WTC11 (cell line): ENCODE measurements at regions not wholly inside any gene's neighbourhood (a gene's known extent, or its start where the extent isn't known, plus 50 kb on each side); places are given as distances from the start of the nearest gene placed in this dataset.

Experiments
- FOXK1 ChIP-seq: sonication (generic); formaldehyde crosslinking; IDR thresholded peaks from 2 replicates; pipeline ENCODE4 v1.8.0; 2022; ENCODE audit warnings: mild to moderate bottlenecking, moderate library complexity, missing genetic modification reagents
- GABPB1 ChIP-seq: sonication (generic); formaldehyde crosslinking; IDR thresholded peaks from 2 replicates; pipeline ENCODE4 v1.8.1; 2023; ENCODE audit warnings: mild to moderate bottlenecking, missing genetic modification reagents
- NR1H2 ChIP-seq: sonication (generic); formaldehyde crosslinking; IDR thresholded peaks from 2 replicates; pipeline ENCODE4 v1.9.0; 2021; ENCODE audit warnings: mild to moderate bottlenecking, moderate library complexity, missing genetic modification reagents
- NR2C2 ChIP-seq: sonication (generic); formaldehyde crosslinking; IDR thresholded peaks from 2 replicates; pipeline ENCODE4 v1.8.0; 2022; ENCODE audit warnings: mild to moderate bottlenecking, missing genetic modification reagents
- TCF7 ChIP-seq: sonication (generic); formaldehyde crosslinking; IDR thresholded peaks from 2 replicates; pipeline ENCODE4 v1.8.0; 2022; ENCODE audit warnings: mild to moderate bottlenecking, low read depth, missing genetic modification reagents, moderate library complexity
- ZBTB21 ChIP-seq: sonication (generic); formaldehyde crosslinking; IDR thresholded peaks from 2 replicates; pipeline ENCODE4 v1.8.1; 2023; ENCODE audit warnings: mild to moderate bottlenecking, missing genetic modification reagents, borderline replicate concordance
- TF ChIP-seq, protein P1 (sequence below): sonication (generic); formaldehyde crosslinking; IDR thresholded peaks from 2 replicates; pipeline ENCODE4 v1.8.1; 2023; ENCODE audit warnings: mild to moderate bottlenecking, missing genetic modification reagents, moderate library complexity
- TF ChIP-seq, protein P2 (sequence below): fragments of 200-600 bp; IDR thresholded peaks from 2 replicates; pipeline ENCODE4 v1.8.0; 2022; ENCODE audit warnings: antibody characterized with exemption
- TF ChIP-seq, protein P3 (sequence below): sonication (generic); formaldehyde crosslinking; IDR thresholded peaks from 2 replicates; pipeline ENCODE4 v1.8.0; 2023; ENCODE audit warnings: missing genetic modification reagents
- TF ChIP-seq, protein P4 (sequence below): sonication (generic); formaldehyde crosslinking; IDR thresholded peaks from 2 replicates; pipeline ENCODE4 v1.8.1; 2023; ENCODE audit warnings: mild to moderate bottlenecking, missing genetic modification reagents

DNA sequence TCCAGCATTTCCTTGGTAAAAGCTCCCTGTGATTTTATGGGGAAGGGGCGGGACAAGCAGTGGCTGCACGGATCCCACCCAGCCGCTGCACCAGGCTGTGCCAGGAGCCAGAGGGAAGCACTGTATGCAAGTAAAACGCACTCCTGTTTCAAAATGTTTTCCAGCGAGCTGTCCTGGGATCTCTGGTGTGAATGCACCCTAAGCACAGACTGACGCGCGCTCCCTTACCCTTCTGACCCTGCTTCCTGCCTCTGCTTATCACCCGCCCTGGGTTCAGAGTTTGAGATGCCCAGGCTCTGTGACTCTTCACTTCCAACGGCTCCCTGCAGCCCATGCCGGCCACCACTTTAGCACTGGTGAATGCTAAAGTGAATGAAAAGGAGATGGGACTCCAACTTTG, 131.2 kb downstream of the RHOU start:
- TF ChIP-seq, protein P1, sequence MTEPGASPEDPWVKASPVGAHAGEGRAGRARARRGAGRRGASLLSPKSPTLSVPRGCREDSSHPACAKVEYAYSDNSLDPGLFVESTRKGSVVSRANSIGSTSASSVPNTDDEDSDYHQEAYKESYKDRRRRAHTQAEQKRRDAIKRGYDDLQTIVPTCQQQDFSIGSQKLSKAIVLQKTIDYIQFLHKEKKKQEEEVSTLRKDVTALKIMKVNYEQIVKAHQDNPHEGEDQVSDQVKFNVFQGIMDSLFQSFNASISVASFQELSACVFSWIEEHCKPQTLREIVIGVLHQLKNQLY (CRISPR knock-in tag) = no peak
- TF ChIP-seq, protein P2, sequence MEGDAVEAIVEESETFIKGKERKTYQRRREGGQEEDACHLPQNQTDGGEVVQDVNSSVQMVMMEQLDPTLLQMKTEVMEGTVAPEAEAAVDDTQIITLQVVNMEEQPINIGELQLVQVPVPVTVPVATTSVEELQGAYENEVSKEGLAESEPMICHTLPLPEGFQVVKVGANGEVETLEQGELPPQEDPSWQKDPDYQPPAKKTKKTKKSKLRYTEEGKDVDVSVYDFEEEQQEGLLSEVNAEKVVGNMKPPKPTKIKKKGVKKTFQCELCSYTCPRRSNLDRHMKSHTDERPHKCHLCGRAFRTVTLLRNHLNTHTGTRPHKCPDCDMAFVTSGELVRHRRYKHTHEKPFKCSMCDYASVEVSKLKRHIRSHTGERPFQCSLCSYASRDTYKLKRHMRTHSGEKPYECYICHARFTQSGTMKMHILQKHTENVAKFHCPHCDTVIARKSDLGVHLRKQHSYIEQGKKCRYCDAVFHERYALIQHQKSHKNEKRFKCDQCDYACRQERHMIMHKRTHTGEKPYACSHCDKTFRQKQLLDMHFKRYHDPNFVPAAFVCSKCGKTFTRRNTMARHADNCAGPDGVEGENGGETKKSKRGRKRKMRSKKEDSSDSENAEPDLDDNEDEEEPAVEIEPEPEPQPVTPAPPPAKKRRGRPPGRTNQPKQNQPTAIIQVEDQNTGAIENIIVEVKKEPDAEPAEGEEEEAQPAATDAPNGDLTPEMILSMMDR = no peak
- no peak for TF ChIP-seq NR1H2 (CRISPR knock-in tag)
- no peak for TF ChIP-seq TCF7 (CRISPR knock-in tag)
- no peak for TF ChIP-seq NR2C2
- TF ChIP-seq, protein P3, sequence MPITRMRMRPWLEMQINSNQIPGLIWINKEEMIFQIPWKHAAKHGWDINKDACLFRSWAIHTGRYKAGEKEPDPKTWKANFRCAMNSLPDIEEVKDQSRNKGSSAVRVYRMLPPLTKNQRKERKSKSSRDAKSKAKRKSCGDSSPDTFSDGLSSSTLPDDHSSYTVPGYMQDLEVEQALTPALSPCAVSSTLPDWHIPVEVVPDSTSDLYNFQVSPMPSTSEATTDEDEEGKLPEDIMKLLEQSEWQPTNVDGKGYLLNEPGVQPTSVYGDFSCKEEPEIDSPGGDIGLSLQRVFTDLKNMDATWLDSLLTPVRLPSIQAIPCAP (CRISPR knock-in tag) = no peak
- TF ChIP-seq, protein P4, sequence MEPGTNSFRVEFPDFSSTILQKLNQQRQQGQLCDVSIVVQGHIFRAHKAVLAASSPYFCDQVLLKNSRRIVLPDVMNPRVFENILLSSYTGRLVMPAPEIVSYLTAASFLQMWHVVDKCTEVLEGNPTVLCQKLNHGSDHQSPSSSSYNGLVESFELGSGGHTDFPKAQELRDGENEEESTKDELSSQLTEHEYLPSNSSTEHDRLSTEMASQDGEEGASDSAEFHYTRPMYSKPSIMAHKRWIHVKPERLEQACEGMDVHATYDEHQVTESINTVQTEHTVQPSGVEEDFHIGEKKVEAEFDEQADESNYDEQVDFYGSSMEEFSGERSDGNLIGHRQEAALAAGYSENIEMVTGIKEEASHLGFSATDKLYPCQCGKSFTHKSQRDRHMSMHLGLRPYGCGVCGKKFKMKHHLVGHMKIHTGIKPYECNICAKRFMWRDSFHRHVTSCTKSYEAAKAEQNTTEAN (CRISPR knock-in tag) = no peak
- no peak for TF ChIP-seq FOXK1 (CRISPR knock-in tag)
- TF ChIP-seq ZBTB21 (CRISPR knock-in tag) = no peak
- no peak for TF ChIP-seq GABPB1 (CRISPR knock-in tag)
